Dermis microvascular lymphatic vessel endothelial cell (primary cell): ENCODE measurements at regions not wholly inside any gene's neighbourhood (a gene's known extent, or its start where the extent isn't known, plus 50 kb on each side); places are given as distances from the start of the nearest gene placed in this dataset.
"Not testable (repeated sequence)": the region's sequence is repeated elsewhere in the genome, so short reads cannot be mapped to it uniquely, and the experiment has no call there.

Experiments
- DNase-seq, 2 donors: peaks; one replicate each; pipeline versions ENCODE4 v3.0.0 to v3.0.0-alpha.2; 2010; ENCODE audit warnings: low read depth in 2 of 2

- DNase-seq, result no peak
Measured at GRCh38 chr13:71005919-71006318, 861.1 kb downstream of the DACH1 start.

GRCh38 chr13:70995338-70995737 lies 871.7 kb downstream of the DACH1 start:
- DNase-seq, result no peak

GRCh38 chr13:70994191-70994590 lies 872.8 kb downstream of the DACH1 start:
- no peak for DNase-seq

GRCh38 chr13:70987043-70987442 lies 878.8 kb upstream of the KLHL1 start:
- no peak for DNase-seq

GRCh38 chr13:70985371-70985770 lies 877.1 kb upstream of the KLHL1 start:
- no peak for DNase-seq

GRCh38 chr13:70981219-70981618 lies 873.0 kb upstream of the KLHL1 start:
- DNase-seq, result not testable (repeated sequence)

- no peak for DNase-seq
Measured at GRCh38 chr13:70969321-70969720, 861.1 kb upstream of the KLHL1 start.

- DNase-seq, result no peak
Measured at GRCh38 chr13:70967564-70967963, 859.3 kb upstream of the KLHL1 start.

GRCh38 chr13:70964874-70965273 lies 856.6 kb upstream of the KLHL1 start:
- no peak for DNase-seq

- peak in 1 of 2 donors; percentile 16 for DNase-seq
Measured at GRCh38 chr13:70964124-70964523, 855.9 kb upstream of the KLHL1 start.

- peak; percentile 5 to 33 for DNase-seq
Measured at GRCh38 chr13:70960841-70961443, 852.7 kb upstream of the KLHL1 start.

GRCh38 chr13:70959035-70959775 lies 851.0 kb upstream of the KLHL1 start:
- DNase-seq, result no peak

GRCh38 chr13:70955887-70956286 lies 847.6 kb upstream of the KLHL1 start:
- DNase-seq, result no peak

GRCh38 chr13:70950664-70951063 lies 842.4 kb upstream of the KLHL1 start:
- no peak for DNase-seq

GRCh38 chr13:70945506-70945905 lies 837.3 kb upstream of the KLHL1 start:
- no peak for DNase-seq

GRCh38 chr13:70941454-70941853 lies 833.2 kb upstream of the KLHL1 start:
- DNase-seq, result no peak

- DNase-seq, result no peak
Measured at GRCh38 chr13:70938462-70938861, 830.2 kb upstream of the KLHL1 start.

GRCh38 chr13:70932511-70932910 lies 824.3 kb upstream of the KLHL1 start:
- DNase-seq, result no peak

- DNase-seq, result no peak
Measured at GRCh38 chr13:70923863-70924752, 815.9 kb upstream of the KLHL1 start.

GRCh38 chr13:70911286-70911685 lies 803.0 kb upstream of the KLHL1 start:
- no peak for DNase-seq

GRCh38 chr13:70908795-70909194 lies 800.5 kb upstream of the KLHL1 start:
- no peak for DNase-seq

GRCh38 chr13:70905035-70905434 lies 796.8 kb upstream of the KLHL1 start:
- DNase-seq, result peak; percentile 14 to 70
